NCI-H2196 treated with DMSO at 0.1 percent for 48 hours (cell line): ENCODE measurements at regions not wholly inside any gene's neighbourhood (a gene's known extent, or its start where the extent isn't known, plus 50 kb on each side); places are given as distances from the start of the nearest gene placed in this dataset.

Experiments
- DNase-seq: peaks from one replicate; lab custom pipeline; 2025; ENCODE audit not compliant: unreplicated experiment; lab: John Stamatoyannopoulos, UW

DNA sequence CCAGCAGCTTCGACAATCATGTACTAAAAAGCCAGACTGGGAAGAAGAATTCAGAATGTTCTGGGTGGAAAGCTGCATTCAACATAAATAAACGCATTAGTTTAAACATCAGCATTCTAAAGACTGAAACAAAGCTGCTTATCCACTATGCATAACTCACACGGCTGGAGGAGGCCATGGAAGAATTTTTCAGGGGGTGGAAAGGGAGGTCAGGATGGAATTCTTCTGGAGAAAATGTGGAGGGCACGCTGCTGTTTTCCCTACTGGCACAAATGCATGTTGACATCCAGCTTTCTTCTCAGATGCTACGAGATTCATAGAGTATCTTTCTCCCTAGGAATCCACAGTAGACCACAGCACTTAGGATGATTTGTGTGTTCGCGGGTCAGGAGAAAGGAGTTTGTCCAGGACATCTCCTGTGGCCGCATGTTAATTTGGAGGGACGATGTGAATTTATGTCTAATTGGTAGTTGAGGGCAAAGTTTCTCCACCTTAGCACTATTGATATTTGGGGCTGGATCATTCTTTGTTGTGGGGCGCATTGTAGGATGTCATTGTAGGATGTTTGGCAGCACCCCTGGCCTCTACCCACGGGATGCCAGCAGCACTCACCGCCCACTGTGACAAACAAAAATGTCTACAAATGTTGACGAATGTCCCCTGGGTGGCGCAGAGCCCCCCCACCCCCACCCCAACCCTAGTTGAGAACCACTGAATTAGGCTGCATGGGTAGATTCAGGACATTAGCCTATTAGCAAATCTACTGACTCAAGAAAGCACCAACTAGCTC is 86.5 kb upstream of the KAZN start:
- DNase-seq: no peak

DNA sequence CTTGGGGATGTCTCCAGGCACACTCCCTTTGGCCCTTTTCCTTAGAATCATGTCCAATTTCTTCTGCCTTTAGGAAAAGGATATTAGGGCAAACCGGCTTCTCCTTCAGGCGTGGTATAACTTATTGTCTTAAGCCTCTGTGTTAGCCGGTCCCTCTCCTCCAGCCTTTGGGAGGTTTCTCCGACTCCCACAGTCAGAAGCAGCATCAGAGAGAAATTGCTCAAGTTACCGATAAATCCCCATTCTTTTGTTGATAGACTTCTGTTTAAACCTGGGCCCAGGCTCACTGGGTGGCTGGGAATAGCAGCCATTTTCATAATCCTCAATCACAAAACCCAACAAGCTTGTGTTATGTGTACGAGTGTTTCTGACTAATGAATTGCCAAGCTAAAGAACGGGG is 85.4 kb upstream of the KAZN start:
- no peak for DNase-seq

DNA sequence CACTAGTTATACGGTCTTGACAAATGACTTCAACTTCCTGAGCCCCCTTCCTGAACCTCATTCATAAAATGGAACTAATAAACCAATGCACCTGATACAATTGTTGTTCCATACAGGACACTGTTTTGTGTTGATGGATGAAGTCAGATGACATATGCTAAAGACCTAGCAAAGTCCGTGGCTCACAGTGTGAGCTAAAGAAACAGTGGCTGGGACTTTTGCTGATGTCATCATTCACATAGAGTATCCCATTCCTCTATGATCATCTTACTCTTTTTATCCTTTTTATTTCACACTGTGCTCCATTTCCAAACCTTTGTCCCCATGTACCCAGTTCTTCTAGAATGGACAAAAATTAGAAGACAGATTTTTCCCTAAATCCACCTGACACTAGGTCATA is 83.7 kb upstream of the KAZN start:
- DNase-seq: no peak

DNA sequence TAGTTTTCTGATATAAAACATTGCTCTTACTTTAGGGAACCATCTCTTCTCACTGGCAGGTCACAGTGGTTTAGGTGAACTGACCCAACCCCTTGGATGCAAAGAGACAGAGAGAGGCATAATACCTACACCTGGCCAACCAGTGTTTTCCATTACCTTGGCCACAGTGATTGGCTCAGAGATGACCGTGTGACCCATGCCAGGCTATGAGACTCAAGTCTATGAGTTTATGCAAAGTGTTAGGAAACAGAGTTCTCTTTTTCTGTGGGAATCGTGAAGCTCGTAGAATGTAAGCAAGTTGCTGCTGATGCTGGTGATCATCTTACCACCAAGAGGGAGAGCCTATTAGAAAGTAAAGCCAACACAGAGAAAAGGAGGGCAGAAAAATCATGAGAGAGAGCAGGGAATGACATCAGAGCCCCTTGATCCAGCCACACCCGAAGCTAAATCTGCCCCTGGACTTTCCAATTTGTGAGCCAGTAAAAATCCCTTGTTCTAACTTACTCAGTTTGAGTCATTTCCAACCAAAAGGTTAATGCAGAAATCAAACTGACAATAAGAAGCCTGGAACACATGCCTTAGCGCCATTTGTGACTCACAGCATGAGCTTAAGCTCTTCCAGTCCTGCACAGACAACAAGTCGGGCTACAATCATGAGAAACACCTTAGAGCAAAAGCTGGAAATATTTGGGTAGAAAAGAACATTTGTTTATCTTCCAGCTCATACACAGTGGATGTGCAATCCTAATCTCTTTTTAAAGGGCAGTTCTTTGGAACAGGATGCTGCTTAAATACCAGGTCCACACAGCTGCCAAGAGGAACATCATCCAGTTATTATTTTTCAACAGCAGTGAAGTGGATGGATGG is 81.3 kb upstream of the KAZN start:
- DNase-seq: peak; percentile 64

DNA sequence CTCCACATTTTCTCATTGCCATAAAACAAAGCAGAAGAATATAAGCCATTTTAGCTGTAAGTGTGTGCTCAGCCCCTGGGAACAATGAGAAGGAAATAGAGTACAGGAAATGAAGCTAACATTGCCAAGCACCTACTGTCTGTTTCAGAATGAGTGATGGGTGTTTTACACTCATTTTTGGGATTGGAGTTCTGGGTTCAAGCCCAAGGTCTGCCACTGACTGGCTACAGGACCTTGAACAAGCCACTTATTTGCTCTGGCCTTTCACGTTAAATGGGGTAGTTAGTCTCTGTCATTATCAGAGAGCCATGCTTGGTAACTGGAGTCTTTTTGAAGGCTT is 80.7 kb upstream of the KAZN start:
- no peak for DNase-seq

DNA sequence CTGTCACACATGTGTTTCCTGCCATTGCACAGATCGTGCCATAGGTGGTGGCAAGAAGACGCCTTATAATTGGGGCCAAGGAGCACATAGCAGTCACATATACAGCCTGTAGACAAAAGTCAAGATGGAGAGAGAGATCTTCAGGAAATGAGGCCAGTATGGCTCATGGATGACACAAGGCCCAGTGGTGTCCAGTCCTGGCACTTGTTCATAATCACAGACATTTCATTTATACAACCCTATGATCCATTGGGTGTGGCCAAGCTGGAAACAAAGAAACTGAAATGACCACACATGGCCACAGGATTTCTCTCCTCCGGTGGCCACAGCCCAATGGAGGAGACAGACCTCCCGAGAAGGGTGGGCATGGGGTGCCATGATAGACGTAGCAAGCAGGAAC is 78.5 kb upstream of the KAZN start:
- no peak for DNase-seq

DNA sequence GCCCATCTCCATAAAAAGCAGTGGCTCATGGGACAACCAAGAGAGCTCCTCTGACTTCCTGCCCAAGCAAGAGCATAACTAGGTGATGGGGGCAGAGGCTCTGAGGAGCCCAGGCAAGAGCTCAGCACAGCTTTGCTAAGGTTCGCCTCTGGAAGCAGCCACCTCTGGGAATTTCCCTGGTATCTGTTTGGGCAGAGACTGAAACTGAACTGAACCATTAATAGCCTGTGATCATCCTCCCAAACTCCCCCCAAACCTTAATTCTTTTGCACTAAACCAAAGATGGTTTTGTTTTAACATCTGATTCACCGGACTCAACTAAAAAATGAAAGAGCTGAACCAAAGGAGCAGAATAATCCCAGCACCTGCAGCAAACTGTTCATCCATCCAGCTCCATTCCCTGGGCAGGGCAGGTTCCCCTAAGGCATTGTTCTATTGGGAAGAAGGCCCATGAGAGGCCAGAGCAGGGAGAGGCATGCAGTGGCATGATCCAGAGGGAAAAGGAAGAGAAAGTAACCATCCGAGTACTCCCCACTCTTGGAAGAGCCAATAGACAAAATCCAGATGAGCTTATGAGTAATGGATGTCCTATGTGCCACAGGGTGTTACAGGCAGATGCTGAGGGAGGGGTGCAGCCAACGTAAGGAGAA is 77.8 kb upstream of the KAZN start:
- no peak for DNase-seq

DNA sequence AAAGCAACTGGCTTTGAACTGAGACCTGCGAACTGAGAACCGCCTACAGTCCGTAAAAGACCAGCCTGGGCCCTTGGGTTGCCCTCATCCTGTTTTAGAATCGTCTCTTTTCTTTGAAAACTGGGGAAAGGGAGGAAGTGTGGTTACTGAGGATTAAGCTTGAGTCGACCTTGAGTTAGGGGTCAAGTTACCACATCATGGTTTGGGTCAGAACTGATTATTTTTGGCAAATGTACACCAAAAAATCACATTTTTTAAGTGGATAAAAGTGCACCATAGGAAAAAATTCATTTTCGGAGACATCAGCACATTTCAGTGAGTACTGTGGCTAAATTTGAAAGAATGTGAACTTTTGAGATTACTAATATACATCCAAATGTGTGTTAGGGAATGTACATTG is 76.9 kb upstream of the KAZN start:
- no peak for DNase-seq

DNA sequence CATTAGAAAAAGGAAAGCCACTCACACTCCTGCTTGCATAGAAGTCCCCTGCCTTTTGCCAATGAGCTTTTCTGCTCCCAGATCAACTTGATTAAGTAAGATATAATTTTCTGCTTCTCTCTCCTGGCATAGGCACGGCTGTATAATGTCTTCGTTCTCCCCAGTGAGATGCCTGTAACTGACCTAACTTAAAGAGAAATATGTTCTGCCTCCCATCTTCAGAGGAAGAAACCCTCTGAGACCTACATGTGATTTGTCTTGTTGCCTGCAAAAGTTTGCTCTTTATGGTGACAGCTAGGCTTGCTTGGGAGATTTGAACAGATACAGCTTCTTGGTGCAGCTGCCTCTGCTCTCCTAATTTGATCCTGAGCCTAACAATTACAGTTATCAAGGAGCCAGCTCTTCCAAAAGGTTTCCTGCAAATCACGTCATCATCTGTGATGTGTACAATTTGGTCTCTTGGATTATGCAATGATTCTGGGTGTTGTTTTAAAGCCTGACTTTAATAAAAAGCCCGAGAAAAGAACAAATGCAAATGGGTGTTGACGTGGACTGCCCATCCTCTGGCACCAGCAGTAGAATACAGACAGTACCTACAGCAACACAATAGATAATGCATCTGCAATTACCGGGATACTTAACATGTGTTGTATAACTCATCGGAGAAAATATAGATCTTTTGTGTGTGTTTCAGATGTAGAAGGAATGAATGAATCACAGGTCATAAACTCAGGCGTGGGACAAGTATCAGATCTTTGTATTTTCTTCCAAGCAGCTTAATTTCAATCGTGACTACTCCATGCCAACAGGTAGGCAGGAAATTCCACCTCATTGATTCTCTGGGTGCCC is 76.2 kb upstream of the KAZN start:
- no peak for DNase-seq

DNA sequence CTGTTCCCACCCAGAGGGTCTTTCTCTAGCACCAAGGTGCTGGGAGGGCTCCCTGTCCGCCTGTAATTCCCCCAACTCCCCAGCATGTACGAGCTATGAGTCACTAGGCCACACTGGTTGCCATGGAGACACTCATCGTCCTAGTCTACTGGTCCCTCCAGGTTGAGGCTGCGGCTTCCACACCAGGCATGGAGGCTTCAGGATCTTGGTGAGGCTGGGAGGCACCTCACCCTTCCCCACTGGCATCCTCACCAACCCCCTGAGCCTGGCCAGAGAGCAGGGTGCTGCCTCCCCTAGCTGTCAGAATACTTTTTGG is 75.6 kb upstream of the KAZN start:
- no peak for DNase-seq

DNA sequence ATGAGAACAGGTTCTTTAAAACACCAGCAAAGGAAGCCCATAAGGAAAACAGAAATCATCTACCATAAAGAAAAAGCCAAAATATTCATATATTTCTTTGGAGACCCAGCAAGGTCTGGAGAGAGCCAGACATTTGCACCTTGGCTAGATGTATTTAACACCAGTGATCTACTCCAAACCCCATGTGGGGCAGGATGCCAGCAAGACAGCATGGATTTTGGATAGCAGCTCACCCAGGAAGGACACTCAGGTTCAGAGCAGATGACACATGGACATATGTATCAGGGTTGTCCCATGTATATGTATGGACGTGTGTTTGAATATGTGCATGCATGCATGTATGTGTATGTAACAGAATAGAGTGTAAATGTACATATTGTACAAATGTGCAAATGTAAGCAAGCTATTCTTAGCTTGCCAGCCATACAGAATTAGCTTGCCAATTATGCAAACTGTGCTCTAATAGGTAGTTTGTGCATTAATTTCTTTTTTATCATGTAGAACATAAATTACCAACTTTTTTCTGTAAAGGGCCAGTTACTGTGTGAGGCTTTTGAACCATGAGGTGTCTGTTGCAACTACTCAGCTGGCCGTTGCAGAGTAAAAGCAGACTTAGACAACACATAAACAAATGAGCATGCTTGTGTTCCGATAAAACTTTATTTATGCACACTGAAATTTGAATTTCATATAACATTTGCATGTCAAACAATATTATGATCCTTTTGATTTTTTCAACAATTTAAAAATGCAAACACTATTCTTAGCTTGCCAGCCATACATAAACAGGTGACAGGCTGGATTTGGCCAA is 73.5 kb upstream of the KAZN start:
- DNase-seq: no peak

DNA sequence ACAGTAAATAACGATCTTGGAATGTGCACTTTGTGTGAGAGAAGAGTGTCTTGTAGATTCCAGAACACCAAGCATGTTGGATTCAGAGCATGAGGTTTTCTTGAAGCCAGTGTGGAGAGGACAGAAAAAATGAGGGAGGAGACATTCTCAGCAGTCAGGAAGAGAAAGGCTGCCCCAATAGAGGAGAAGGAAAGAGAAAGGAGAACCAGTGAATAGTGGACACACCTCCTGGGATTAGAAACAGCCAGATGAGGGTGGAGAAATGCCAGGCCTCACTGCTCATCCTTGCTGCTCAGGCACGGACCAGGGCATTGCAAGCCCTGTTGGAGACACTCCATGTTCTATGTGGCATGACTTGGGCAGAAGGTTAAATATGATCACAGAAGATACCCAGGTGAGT is 69.0 kb upstream of the KAZN start:
- no peak for DNase-seq

DNA sequence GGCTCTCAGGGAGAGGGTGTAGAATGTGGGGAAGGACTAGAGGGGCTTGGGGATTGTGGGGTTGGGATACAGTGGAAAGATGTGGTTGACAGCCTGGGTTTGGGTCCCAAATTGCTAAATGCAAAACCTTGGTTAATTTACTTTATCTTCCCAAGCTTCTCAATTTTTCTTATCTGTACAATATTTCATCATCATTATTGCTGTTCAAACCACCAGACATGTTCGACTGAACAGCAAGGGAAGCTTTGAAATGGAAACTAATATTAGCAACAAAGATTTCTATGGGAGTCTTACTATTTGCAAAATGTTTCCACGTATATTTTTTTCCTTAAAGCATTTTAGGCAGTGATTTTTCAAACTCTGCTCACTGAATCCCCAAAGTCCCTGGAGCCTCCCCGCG is 67.0 kb upstream of the KAZN start:
- no peak for DNase-seq

DNA sequence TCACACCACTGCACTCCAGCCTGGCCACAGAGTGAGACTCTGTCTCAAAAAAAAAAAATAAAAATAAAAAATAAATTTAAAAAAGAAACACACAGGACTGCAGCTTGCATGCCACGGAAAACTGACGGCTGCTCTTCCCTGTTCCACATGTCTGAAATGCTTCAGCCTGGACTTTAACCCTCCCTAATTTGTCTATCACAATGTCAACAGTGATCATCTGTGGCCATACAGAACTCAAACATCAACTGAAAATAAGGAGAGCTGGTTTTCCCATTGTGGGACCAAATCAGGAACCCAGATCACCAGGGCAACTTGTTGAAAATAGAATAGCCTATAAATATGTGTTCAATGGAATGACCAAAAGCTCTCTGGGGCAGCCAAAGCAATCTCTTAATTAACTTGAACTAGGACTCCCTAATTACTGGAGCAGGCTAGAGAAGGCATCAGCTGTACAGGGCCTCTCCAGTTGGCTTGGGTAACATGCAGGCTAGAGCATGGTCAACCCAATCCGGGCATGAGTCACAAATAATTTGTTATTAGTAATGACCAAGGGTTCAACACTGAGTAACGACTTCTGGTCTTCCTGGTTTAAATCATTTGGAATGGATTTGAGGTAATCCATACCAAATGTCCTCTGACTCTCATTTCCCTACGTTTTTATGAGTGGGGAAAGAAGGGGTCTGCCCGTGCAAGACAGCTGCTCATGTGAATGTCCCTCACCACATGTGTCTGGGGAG is 62.7 kb upstream of the KAZN start:
- no peak for DNase-seq

DNA sequence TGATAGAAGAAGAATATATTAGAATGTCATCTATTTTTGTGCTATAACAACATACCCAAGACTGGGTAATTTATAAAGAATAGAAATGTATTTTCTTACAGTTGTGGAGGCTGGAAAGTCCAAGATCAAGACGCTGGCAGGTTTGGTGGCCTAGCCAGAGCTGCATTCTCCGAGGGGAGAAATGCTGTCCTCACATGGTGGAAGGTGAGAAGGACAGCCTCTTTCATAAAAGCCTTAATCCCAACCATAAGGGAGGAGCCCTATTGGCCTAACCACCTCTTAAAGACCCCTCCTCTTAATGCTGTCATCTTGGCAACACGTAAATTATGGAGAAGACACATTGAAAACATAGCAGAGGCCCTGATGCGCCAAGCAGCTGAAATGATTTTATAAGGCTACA is 60.1 kb upstream of the KAZN start:
- DNase-seq: no peak

DNA sequence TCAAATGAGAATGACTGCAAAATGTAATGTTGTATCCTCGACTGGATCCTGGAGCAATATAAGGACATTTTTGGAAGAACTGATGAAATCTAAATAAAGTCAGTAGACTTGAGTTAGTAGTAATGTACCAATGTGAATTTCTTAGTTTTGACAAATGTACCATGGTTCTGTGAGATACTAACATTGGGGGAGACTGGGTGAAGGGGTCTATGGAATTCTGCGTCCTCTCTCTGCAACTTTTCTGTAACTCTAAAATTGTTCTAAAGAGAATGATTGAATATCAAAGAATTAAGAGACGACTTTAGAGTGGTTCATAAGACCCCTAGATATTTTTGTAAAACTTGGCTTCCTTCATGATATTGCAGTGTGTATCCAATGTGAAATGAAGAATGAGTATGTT is 59.2 kb upstream of the KAZN start:
- no peak for DNase-seq

DNA sequence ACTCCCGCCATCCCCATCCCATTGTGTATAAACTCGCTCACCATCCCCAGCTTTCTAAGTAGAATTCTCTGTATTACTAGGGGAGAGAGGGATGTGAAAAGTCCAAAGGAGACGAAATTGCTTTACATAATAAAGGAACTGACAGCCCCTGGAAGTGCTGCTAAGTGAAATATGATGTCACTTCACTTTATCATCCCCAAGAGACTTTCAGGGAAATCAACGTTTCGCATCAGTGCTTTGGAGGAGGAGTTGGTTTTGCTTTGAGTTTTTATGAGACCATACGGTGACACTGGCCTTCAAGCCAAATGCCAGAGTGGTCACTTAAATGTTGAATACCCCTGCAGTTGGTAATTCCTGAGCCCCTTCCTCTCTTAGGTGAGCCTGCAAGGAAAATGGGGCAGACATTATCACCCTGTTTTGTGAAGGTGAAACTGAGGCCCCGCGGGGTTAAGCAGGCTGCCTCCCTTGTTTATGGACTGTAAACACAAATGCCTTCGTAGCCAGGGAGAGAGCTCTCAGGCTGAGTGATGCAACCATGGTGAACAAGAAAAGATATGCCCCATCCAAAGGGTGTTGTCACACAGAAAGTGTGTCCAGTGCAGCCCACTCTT is 58.4 kb upstream of the KAZN start:
- no peak for DNase-seq

DNA sequence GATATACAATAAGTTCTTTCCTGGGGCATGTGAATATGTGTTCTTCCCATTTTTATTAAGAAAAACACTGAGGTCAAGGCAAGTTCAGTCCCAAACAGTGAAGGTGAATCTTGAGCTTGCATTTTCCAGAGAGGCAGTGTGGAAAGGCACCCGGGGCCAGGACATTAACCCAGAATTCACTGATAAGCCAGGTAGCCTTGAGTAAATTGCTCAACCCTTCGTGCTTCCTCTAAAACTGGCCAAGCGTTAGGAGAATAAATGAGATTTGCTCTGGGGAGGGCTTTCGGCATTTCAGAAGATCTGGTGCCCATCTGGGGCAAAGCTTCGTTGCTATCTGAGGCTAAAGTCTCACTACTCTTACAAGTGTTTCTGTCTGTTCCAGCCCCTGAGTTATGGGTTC is 57.1 kb upstream of the KAZN start:
- no peak for DNase-seq

DNA sequence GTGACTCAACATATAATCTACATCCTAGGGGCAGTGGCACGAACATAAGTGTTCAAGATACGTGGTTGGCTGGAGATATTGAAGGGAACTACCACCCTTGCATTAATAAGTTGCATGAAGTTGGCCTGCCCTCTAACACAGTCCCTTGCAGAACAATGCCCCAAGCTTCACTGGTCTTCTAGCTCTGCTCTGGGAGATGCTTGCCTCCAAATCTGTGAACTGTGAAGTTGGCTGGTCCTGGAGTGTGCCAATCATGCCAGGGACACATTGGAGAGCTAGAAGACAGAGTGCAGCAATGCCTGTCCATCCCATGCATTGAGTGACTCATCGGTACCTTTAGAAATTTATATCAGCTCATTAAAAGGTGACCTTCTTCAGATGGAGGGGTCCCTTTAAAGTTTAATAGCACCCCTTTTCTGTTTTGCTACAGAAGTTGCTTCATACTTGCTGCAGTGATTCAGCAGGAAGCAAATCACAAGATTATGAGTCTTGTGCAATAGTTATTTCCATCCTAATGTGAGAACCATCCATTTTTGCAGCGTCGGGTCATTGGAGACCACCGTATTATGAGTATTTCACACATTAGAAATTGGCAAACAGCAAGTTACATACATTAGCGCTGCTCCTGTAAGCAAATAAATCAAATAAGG is 55.2 kb upstream of the KAZN start:
- no peak for DNase-seq
